ENCODE measurements at regions not wholly inside any gene's neighbourhood (a gene's known extent, or its start where the extent isn't known, plus 50 kb on each side); places are given as distances from the start of the nearest gene placed in this dataset.

GRCh38 chr2:193506035-193506434, 1311.3 kb upstream of the TMEFF2 start:
- intact Hi-C loops (cut with DNase I) = no loop called here

GRCh38 chr2:193505620-193506019, 1310.9 kb upstream of the TMEFF2 start:
- H3K4me3 ChIP-seq = no peak overlapping the region
- H3K36me3 ChIP-seq = no peaks in the 10 kb centered on the region
- no peak overlapping the region for H3K27ac ChIP-seq
- H3K9me3 ChIP-seq = no peaks in the 10 kb centered on the region
- intact Hi-C loops (cut with DNase I) = no loop called here
- no peaks in the 10 kb centered on the region for H3K4me1 ChIP-seq
- H3K27me3 ChIP-seq = no peaks in the 10 kb centered on the region
- WGBS, 2 donors = 77% methylated on average over 7 of the region's 7 CpGs
- TF ChIP-seq CTCF (IDR thresholded peaks at IDR 0.05) (no peak), POLR2A (IDR thresholded peaks at IDR 0.05) (no peak), POLR2AphosphoS5 (IDR thresholded peaks at IDR 0.05) (no peak), EP300 (IDR thresholded peaks at IDR 0.05) (no peak)
- DNase-seq = no peak

More at GRCh38 chr2:193506035-193506434, 1311.3 kb upstream of the TMEFF2 start:
- Histone ChIP-seq H3K36me3 (no peaks in the 10 kb centered on the region), H3K27me3 (no peaks in the 10 kb centered on the region), H3K4me1 (no peaks in the 10 kb centered on the region), H3K27ac (no peak overlapping the region), H3K9me3 (no peaks in the 10 kb centered on the region), H3K4me3 (no peak overlapping the region)
- TF ChIP-seq CTCF (IDR thresholded peaks at IDR 0.05) (no peak), POLR2A (IDR thresholded peaks at IDR 0.05) (no peak), POLR2AphosphoS5 (IDR thresholded peaks at IDR 0.05) (no peak), EP300 (IDR thresholded peaks at IDR 0.05) (no peak)
- DNase-seq = no peak
- 97% methylated on average over 11 of the region's 11 CpGs for WGBS, 2 donors

GRCh38 chr2:193502363-193503035, 1307.8 kb upstream of the TMEFF2 start:
- H3K36me3 ChIP-seq = no peaks in the 10 kb centered on the region
- no peak for DNase-seq
- H3K4me3 ChIP-seq = no peak overlapping the region
- intact Hi-C loops (cut with DNase I) = no loop called here
- no peaks in the 10 kb centered on the region for H3K4me1 ChIP-seq
- TF ChIP-seq POLR2A (IDR thresholded peaks at IDR 0.05) = no peak
- no peak for TF ChIP-seq CTCF (IDR thresholded peaks at IDR 0.05)
- TF ChIP-seq EP300 (IDR thresholded peaks at IDR 0.05) = no peak
- WGBS, 2 donors = 91 to 95% methylated on average over 42 of the region's 42 CpGs
- H3K27me3 ChIP-seq = no peaks in the 10 kb centered on the region
- H3K9me3 ChIP-seq = no peaks in the 10 kb centered on the region
- no peak overlapping the region for H3K27ac ChIP-seq

- Histone ChIP-seq H3K4me3 (no peak overlapping the region), H3K4me1 (no peaks in the 10 kb centered on the region), H3K27me3 (no peaks in the 10 kb centered on the region), H3K9me3 (no peaks in the 10 kb centered on the region), H3K27ac (no peak overlapping the region), H3K36me3 (no peaks in the 10 kb centered on the region)
- TF ChIP-seq POLR2AphosphoS5 (IDR thresholded peaks at IDR 0.05) = no peak
- no peak for TF ChIP-seq POLR2A (IDR thresholded peaks at IDR 0.05)
- no peak for TF ChIP-seq EP300 (IDR thresholded peaks at IDR 0.05)
- TF ChIP-seq CTCF (IDR thresholded peaks at IDR 0.05) = no peak
- 60 to 78% methylated on average over 2 of the region's 2 CpGs for WGBS, 2 donors
- intact Hi-C loops (cut with DNase I) = no loop called here
- DNase-seq = no peak
Measured at GRCh38 chr2:193496786-193497185, 1302.1 kb upstream of the TMEFF2 start.

- H3K27ac ChIP-seq = no peak overlapping the region
- DNase-seq = no peak
- H3K4me1 ChIP-seq = no peaks in the 10 kb centered on the region
- H3K27me3 ChIP-seq = no peaks in the 10 kb centered on the region
- no peak overlapping the region for H3K4me3 ChIP-seq
- H3K9me3 ChIP-seq = no peaks in the 10 kb centered on the region
- no peak for TF ChIP-seq CTCF (IDR thresholded peaks at IDR 0.05)
- TF ChIP-seq POLR2AphosphoS5 (IDR thresholded peaks at IDR 0.05) = no peak
- no peak for TF ChIP-seq POLR2A (IDR thresholded peaks at IDR 0.05)
- no peak for TF ChIP-seq EP300 (IDR thresholded peaks at IDR 0.05)
- intact Hi-C loops (cut with DNase I) = no loop called here
- WGBS, 2 donors = 71 to 77% methylated on average over 3 of the region's 3 CpGs
- no peaks in the 10 kb centered on the region for H3K36me3 ChIP-seq
Measured at GRCh38 chr2:193482557-193482956, 1287.8 kb upstream of the TMEFF2 start.

Measured in sigmoid colon (tissue), 6 donors.